SK-N-SH treated with all-trans-retinoic acid at 6 μM for 48 hours (cell line): ENCODE measurements at regions not wholly inside any gene's neighbourhood (a gene's known extent, or its start where the extent isn't known, plus 50 kb on each side); places are given as distances from the start of the nearest gene placed in this dataset.

Experiments used
- ATAC-seq: fragments of 200-7000 bp; cut with Tn5 transposase; 3 replicates; pipeline ENCODE4 v1.9.1; 2020; ENCODE audit warnings: mild to moderate bottlenecking, moderate library complexity
- ARNTL ChIP-seq: fragments of 450-650 bp; formaldehyde crosslinking; IDR thresholded peaks from 2 replicates; pipeline ENCODE4 v1.5.0; 2020; ENCODE audit warnings: low read depth, mild to moderate bottlenecking, moderate library complexity, borderline replicate concordance
- BACH2 ChIP-seq: fragments of 250-450 bp; sonication (Bioruptor Pico); IDR thresholded peaks from 2 replicates; pipeline ENCODE4 v1.9.0; 2021; ENCODE audit warnings: mild to moderate bottlenecking, borderline replicate concordance
- CSDC2 ChIP-seq: fragments of 250-450 bp; sonication (Bioruptor Pico); IDR thresholded peaks from 2 replicates; pipeline ENCODE4 v1.5.0; 2020; ENCODE audit warnings: mild to moderate bottlenecking, moderate library complexity
- ESRRG ChIP-seq: fragments of 250-450 bp; sonication (Bioruptor Pico); IDR thresholded peaks from 2 replicates; pipeline ENCODE4 v1.6.1; 2021; ENCODE audit warnings: mild to moderate bottlenecking
- GLIS3 ChIP-seq: fragments of 250-450 bp; sonication (Bioruptor Pico); IDR thresholded peaks from 2 replicates; pipeline ENCODE4 v1.5.0; 2020; ENCODE audit warnings: mild to moderate bottlenecking, moderate library complexity
- ISL1 ChIP-seq: fragments of 250-450 bp; sonication (Bioruptor Pico); IDR thresholded peaks from 2 replicates; pipeline ENCODE4 v2.1.2; 2022; ENCODE audit warnings: mild to moderate bottlenecking, moderate library complexity
- OSR1 ChIP-seq: fragments of 250-450 bp; sonication (Bioruptor Pico); IDR thresholded peaks from 2 replicates; pipeline ENCODE4 v1.8.0; 2022; ENCODE audit warnings: moderate library complexity, mild to moderate bottlenecking, inconsistent platforms
- PPARA ChIP-seq: fragments of 250-450 bp; sonication (Bioruptor Pico); IDR thresholded peaks from 2 replicates; pipeline ENCODE4 v1.5.0; 2020; ENCODE audit warnings: mild to moderate bottlenecking, borderline replicate concordance
- RARB ChIP-seq: fragments of 250-450 bp; sonication (Bioruptor Pico); IDR thresholded peaks from 2 replicates; pipeline ENCODE4 v1.8.0; 2021; ENCODE audit warnings: mild to moderate bottlenecking, moderate library complexity
- SNAI2 ChIP-seq: fragments of 250-450 bp; sonication (Bioruptor Pico); IDR thresholded peaks from 2 replicates; pipeline ENCODE4 v1.5.0; 2020; ENCODE audit warnings: mild to moderate bottlenecking, moderate library complexity
- TCF4 ChIP-seq: fragments of 250-450 bp; sonication (Bioruptor Pico); IDR thresholded peaks from 2 replicates; pipeline ENCODE4 v1.8.0; 2021; ENCODE audit warnings: mild to moderate bottlenecking, moderate library complexity, borderline replicate concordance
- TOX ChIP-seq: fragments of 250-450 bp; sonication (Bioruptor Pico); IDR thresholded peaks from 2 replicates; pipeline ENCODE4 v1.8.0; 2021; ENCODE audit warnings: mild to moderate bottlenecking, moderate library complexity, borderline replicate concordance
- ZC3H10 ChIP-seq: fragments of 250-450 bp; sonication (Bioruptor Pico); IDR thresholded peaks from 2 replicates; pipeline ENCODE4 v1.5.1; 2021; ENCODE audit warnings: mild to moderate bottlenecking, moderate library complexity
- ZFP3 ChIP-seq: fragments of 250-450 bp; sonication (Bioruptor Pico); IDR thresholded peaks from 2 replicates; pipeline ENCODE4 v1.5.0; 2020; ENCODE audit warnings: mild to moderate bottlenecking, moderate library complexity
- ZNF565 ChIP-seq: fragments of 450-650 bp; formaldehyde crosslinking; conservative IDR thresholded peaks from 2 replicates; pipeline ENCODE4 v1.5.0; 2020; ENCODE audit warnings: low read depth, mild to moderate bottlenecking, moderate library complexity
- ZNF70 ChIP-seq: fragments of 450-650 bp; formaldehyde crosslinking; IDR thresholded peaks from 2 replicates; pipeline ENCODE4 v1.5.0; 2020; ENCODE audit warnings: mild to moderate bottlenecking, moderate library complexity
- ZNF8 ChIP-seq: fragments of 450-650 bp; formaldehyde crosslinking; IDR thresholded peaks from 2 replicates; pipeline ENCODE4 v1.5.0; 2020; ENCODE audit warnings: mild to moderate bottlenecking, moderate library complexity
- TF ChIP-seq, protein P1 (sequence below): fragments of 250-450 bp; sonication (Bioruptor Pico); IDR thresholded peaks from 2 replicates; pipeline ENCODE4 v1.8.0; 2021; ENCODE audit warnings: low read depth, mild to moderate bottlenecking, moderate library complexity, borderline replicate concordance
- TF ChIP-seq, protein P2 (sequence below): fragments of 250-450 bp; sonication (Bioruptor Pico); IDR thresholded peaks from 2 replicates; pipeline ENCODE4 v1.8.0; 2020; ENCODE audit warnings: mild to moderate bottlenecking, moderate library complexity, borderline replicate concordance
- TF ChIP-seq, protein P3 (sequence below): fragments of 250-450 bp; sonication (Bioruptor Pico); IDR thresholded peaks from 2 replicates; pipeline ENCODE4 v1.5.1; 2020; ENCODE audit warnings: low read depth, mild to moderate bottlenecking, moderate library complexity
- TF ChIP-seq, protein P4 (sequence below): fragments of 250-450 bp; sonication (Bioruptor Pico); IDR thresholded peaks from 2 replicates; pipeline ENCODE4 v1.5.0; 2020; ENCODE audit warnings: mild to moderate bottlenecking, moderate library complexity

DNA sequence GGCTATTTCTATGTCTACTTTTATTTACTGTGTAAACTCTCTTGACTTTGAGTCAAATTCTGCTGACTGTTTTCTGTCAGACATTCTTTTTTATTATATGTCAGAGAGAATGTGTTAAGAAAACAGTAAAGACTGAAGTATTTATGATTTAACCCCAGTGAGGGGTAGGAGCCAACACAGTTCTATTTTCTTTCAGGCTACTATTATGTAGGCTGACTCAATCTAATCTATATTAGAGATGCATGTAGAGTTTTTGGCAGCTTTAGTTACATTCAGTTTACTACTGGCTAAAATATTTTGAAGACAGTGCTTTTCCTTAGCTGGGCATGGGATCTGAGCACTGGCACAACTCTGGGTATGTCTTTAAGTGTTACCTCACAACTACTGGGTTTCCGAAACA, 1108.0 kb downstream of the CDH11 start (continued):
- TF ChIP-seq RARB (CRISPR knock-in tag), result no peak

DNA sequence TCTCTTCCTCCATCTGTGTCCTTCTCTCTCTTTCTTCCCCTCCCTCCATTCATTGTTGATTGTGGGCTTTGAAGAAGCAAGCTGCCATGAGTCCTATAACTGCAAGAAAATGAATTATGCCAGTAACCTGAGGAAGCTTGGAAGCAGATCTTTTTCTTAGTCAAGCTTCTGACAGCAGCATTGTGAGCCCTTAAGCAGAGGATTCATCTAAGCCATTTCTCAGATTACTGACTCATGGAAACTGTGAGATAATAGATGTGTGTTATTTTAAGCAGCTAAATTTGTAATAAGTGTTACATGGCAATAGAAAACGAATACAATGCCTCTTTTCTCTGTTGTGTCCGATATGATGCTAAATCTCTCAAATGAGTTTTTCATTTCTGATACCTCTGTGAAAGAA, 1109.7 kb downstream of the CDH11 start:
- TF ChIP-seq TOX (CRISPR knock-in tag) (no peak), TCF4 (no peak), ZC3H10 (CRISPR knock-in tag) (no peak), ESRRG (CRISPR knock-in tag) (no peak), CSDC2 (CRISPR knock-in tag) (no peak)
- TF ChIP-seq, protein P1, sequence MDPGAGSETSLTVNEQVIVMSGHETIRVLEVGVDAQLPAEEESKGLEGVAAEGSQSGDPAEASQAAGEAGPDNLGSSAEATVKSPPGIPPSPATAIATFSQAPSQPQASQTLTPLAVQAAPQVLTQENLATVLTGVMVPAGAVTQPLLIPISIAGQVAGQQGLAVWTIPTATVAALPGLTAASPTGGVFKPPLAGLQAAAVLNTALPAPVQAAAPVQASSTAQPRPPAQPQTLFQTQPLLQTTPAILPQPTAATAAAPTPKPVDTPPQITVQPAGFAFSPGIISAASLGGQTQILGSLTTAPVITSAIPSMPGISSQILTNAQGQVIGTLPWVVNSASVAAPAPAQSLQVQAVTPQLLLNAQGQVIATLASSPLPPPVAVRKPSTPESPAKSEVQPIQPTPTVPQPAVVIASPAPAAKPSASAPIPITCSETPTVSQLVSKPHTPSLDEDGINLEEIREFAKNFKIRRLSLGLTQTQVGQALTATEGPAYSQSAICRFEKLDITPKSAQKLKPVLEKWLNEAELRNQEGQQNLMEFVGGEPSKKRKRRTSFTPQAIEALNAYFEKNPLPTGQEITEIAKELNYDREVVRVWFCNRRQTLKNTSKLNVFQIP (CRISPR knock-in tag), result no peak
- TF ChIP-seq, all 23 proteins: peak for 0
- ATAC-seq, result no peak

DNA sequence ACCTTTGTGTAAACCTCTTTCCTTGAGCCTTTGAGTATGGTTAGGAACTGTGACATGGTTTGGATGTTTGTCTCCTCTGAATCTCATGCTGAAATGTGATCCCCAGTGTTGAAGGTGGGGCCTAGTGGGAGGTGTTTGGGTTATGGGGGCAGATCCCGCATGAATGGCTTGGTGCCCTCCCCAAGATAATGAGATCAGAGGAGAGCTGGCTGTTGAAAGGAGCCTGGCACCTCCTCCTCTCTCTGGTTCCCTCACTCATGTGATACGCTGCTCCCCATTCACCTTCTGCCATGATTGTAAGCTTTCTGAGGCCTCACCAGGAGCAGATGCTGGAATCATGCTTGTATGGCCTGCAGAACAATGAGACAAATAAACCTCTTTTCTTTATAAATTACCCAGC, 1110.2 kb downstream of the CDH11 start:
- no peak for ATAC-seq
- TF ChIP-seq GLIS3 (CRISPR knock-in tag) (no peak), ZC3H10 (CRISPR knock-in tag) (no peak), ZNF8 (CRISPR knock-in tag) (no peak), ISL1 (CRISPR knock-in tag) (no peak), PPARA (CRISPR knock-in tag) (no peak), ESRRG (CRISPR knock-in tag) (no peak), OSR1 (CRISPR knock-in tag) (no peak), CSDC2 (CRISPR knock-in tag) (no peak), TOX (CRISPR knock-in tag) (no peak), RARB (CRISPR knock-in tag) (no peak), ZNF70 (CRISPR knock-in tag) (no peak), ZNF565 (CRISPR knock-in tag) (no peak), ZFP3 (no peak), BACH2 (CRISPR knock-in tag) (no peak)
- TF ChIP-seq, protein P1 (CRISPR knock-in tag), result no peak
- TF ChIP-seq, protein P2, sequence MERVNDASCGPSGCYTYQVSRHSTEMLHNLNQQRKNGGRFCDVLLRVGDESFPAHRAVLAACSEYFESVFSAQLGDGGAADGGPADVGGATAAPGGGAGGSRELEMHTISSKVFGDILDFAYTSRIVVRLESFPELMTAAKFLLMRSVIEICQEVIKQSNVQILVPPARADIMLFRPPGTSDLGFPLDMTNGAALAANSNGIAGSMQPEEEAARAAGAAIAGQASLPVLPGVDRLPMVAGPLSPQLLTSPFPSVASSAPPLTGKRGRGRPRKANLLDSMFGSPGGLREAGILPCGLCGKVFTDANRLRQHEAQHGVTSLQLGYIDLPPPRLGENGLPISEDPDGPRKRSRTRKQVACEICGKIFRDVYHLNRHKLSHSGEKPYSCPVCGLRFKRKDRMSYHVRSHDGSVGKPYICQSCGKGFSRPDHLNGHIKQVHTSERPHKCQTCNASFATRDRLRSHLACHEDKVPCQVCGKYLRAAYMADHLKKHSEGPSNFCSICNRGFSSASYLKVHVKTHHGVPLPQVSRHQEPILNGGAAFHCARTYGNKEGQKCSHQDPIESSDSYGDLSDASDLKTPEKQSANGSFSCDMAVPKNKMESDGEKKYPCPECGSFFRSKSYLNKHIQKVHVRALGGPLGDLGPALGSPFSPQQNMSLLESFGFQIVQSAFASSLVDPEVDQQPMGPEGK, result no peak
- TF ChIP-seq, protein P3, sequence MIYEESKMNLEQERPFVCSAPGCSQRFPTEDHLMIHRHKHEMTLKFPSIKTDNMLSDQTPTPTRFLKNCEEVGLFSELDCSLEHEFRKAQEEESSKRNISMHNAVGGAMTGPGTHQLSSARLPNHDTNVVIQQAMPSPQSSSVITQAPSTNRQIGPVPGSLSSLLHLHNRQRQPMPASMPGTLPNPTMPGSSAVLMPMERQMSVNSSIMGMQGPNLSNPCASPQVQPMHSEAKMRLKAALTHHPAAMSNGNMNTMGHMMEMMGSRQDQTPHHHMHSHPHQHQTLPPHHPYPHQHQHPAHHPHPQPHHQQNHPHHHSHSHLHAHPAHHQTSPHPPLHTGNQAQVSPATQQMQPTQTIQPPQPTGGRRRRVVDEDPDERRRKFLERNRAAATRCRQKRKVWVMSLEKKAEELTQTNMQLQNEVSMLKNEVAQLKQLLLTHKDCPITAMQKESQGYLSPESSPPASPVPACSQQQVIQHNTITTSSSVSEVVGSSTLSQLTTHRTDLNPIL, result no peak

DNA sequence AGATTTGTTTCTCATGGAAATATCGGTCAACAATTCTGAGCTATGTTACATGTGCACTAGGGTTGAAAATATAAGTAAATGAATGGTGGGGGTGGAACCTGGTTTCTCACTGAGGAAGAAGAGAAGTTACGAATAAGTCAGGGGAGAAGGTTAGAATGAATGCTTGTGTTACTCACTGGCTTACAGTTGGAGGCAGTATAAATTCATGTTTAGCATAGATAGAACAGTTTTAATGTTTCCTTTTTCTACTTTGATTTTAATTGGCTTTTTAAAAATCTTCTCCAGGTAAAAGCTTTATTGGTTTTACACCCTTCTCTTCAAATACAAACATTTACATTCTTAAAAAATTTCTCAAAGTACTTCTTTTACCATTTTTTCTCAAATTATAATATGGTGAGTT, 1113.7 kb downstream of the CDH11 start:
- no peak for TF ChIP-seq ARNTL (CRISPR knock-in tag)
- TF ChIP-seq BACH2 (CRISPR knock-in tag), result no peak
- TF ChIP-seq, protein P3, result no peak
- TF ChIP-seq ZNF70 (CRISPR knock-in tag), result no peak
- TF ChIP-seq TOX (CRISPR knock-in tag), result no peak
- ATAC-seq, result no peak

DNA sequence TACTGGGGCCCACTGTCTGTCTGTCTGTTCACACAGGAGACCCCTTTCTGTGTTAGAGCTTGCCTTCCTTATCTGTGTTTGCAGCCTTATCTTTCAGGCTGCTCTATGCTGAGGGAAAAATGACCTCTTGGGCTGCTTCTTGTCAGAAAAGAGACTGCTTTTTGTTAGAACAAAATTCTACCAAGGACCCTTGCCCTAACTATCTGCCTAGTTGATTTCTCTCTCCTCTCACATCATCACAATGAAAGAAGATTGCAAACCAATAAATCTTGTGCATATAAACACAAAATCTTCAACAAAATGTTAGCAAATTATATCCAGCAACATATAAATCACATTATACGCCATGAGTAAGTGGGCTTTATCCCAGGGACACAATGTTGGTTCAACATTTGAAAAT, 1117.7 kb downstream of the CDH11 start:
- ATAC-seq, result no peak
- TF ChIP-seq TCF4 (no peak), ZNF565 (CRISPR knock-in tag) (no peak), ZC3H10 (CRISPR knock-in tag) (no peak), BACH2 (CRISPR knock-in tag) (no peak), ISL1 (CRISPR knock-in tag) (no peak), ESRRG (CRISPR knock-in tag) (no peak), SNAI2 (no peak), ZFP3 (no peak), ZNF8 (CRISPR knock-in tag) (no peak), TOX (CRISPR knock-in tag) (no peak)
- TF ChIP-seq, protein P4, sequence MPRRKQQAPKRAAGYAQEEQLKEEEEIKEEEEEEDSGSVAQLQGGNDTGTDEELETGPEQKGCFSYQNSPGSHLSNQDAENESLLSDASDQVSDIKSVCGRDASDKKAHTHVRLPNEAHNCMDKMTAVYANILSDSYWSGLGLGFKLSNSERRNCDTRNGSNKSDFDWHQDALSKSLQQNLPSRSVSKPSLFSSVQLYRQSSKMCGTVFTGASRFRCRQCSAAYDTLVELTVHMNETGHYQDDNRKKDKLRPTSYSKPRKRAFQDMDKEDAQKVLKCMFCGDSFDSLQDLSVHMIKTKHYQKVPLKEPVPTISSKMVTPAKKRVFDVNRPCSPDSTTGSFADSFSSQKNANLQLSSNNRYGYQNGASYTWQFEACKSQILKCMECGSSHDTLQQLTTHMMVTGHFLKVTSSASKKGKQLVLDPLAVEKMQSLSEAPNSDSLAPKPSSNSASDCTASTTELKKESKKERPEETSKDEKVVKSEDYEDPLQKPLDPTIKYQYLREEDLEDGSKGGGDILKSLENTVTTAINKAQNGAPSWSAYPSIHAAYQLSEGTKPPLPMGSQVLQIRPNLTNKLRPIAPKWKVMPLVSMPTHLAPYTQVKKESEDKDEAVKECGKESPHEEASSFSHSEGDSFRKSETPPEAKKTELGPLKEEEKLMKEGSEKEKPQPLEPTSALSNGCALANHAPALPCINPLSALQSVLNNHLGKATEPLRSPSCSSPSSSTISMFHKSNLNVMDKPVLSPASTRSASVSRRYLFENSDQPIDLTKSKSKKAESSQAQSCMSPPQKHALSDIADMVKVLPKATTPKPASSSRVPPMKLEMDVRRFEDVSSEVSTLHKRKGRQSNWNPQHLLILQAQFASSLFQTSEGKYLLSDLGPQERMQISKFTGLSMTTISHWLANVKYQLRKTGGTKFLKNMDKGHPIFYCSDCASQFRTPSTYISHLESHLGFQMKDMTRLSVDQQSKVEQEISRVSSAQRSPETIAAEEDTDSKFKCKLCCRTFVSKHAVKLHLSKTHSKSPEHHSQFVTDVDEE (CRISPR knock-in tag), result no peak
- TF ChIP-seq, protein P3, result no peak
